Umbilical cord (tissue), 1 donor: ENCODE measurements at regions not wholly inside any gene's neighbourhood (a gene's known extent, or its start where the extent isn't known, plus 50 kb on each side); places are given as distances from the start of the nearest gene placed in this dataset.

ENCODE experiments used
- DNase-seq: peaks from one replicate; pipeline ENCODE4 v3.0.0-alpha.2; 2015; ENCODE audit warnings: low spot score

DNA sequence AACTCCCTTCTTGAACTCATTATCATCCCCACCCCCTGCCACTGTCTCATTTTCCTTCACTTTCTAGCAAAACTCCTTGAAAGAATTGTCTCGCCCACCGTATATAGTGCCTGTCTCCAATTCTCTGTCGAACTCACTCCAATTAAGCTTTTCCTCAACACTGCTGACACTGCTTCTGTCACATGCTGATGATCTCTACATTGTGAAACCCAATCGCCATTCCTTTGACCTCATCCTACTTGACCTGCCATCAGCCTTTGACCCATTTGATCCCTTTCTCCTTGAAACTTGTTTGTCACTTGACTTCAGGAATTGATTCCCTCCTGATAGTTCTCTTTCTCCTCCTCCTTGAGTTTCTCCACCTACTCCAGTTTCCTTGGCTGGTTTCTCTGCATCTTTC, 54.8 kb downstream of the CCDC71L start:
- DNase-seq, result no peak

DNA sequence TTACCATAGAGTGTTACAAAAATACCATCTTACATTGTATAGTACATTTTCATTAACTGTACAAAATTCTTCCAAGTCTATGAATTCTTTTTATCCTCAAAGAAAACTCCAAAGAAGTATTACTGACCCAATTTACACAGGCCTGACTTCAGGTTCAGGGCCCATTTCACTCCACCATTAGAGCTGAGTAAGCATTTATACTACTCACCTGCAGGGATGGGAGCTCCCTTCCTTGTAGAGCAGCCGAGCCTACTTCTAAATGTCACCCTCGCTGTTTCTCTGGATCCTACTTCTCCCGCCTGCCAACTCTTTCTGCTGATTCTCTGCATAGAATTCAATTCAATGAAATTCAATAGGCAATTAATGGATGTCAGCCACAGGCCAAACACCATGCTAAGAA, 56.0 kb downstream of the CCDC71L start:
- DNase-seq, result no peak

GRCh38 chr7:106604303-106604924, 56.5 kb downstream of the CCDC71L start:
- DNase-seq, result no peak

DNA sequence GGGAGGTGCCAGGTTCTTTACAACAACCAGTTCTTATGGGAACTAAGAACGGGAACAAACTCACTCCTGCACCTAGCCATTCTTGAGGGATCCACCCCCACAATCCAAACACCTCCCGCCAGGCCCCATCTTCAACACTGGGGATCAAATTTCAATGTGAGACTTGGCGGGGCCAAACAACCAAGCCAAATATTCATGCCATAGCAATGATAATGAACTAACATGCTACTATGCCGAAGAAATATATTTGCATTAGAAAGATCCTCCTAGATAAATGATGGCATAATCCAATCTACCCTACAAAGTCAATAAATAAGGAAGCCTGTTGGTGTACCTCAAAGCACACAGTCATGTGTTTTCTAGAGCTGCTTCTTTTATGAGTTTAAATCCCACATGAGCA, 57.6 kb downstream of the CCDC71L start:
- DNase-seq, result no peak

DNA sequence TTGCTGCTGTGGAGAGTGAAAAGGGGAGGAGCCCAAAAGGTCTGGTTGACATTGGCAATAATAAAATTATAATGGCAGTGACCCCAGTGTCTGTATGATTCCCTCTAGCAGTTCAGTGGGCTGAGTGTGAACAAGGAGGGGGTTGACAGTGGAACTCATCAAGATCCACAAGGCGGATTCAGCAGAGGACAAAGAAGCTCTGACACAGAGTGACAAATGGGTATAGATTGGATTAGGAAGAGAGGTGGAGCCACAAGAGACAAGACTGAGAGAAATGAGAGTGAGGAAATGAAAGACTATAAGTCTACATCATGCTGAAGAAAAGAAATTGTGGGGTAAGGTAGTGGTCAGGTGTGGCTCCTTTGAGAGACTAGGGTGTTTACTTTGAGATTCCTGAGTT, 58.9 kb downstream of the CCDC71L start:
- no peak for DNase-seq

- no peak for DNase-seq
Observed at GRCh38 chr7:106600569-106601373, 60.2 kb downstream of the CCDC71L start.

DNA sequence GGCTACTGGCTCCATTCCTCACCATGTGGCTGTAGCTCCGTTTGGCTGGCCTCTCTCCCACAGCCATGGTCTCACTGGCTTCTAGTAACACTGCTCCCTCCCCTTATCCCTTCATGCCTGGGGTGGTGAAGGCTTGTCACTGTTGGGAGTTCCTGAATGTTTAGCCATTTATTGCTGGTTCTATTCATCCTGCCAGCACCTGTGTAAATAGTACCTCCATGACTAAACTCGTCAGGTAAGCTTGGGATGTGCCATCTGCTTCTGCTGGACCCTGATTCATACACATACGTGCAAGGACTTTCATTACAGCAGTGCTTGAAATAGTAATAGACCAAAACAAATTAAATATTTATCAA, 61.6 kb downstream of the CCDC71L start:
- DNase-seq, result no peak

- DNase-seq, result peak; percentile 52
Observed at GRCh38 chr7:106598663-106599342, 62.2 kb downstream of the CCDC71L start.

DNA sequence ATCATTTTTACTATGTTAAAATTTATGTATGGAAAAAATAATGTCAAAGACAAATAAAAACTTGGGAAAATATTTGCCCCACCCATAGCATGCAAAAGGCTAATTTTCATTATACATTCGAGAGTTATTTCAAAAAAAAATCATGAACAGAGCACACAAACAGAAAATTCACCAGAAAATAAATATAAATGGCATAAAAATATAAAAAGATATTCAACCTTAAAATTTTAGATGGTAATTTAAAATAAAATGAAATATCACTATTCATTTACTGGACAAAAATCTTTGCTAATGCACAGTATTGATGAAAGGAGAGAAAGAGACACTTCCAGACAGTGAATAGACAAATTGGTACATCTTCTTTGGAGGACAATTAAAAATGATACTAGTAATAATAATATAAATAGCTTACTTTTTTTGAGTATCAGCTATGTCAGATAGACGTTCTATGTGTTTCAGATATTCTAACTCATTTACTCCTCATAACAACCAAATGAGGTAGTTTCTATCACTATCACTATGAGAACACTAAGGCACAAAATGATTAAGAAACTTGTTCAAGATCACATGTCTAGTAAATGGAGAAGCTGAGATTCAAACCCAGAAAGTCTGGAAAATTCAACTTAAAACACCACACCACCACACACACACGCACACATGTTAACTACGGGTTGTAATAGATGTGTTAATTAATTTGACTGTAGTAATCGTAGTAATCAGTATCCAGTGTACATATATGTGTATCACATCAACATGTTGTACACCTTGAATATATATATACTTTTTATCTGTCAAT, 63.0 kb downstream of the CCDC71L start:
- no peak for DNase-seq

GRCh38 chr7:106597014-106597413, 63.9 kb downstream of the CCDC71L start:
- DNase-seq, result no peak

DNA sequence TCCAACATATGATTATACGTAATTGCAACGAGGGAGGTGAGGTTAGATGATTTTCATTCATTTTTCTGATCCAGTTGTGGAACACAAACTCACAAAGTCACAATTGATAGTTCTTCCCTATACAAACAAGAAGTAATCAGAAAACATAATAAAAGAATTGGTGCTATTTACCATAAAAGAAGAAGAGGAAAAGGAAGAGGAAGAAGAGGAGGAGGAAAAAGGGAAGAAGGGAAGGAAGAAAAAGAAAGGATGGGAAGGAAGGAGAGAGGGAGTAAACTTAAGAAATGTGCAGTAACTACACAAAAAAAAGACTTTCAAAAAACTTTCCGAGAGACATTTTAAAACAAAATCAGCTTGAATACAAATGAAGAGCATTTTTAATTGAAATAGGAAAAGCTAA, 65.0 kb downstream of the CCDC71L start:
- no peak for DNase-seq

DNA sequence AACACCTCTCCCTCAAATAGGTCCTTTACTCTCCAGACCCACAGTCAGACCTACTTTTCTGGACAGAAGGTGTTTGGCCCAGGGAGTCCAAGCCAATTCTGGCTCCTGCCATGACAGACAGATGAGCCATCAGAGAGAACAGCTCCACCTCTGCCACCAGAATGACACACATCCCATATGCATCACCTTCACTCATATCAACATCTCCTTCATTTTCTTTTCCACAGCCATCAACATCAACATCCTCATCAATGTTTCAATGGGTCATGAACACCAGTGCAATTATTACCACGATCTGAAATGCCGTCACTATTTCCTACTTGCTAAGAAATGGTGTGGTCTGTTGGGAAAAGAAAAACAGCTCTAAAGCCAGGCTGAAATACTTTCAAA, 67.9 kb downstream of the CCDC71L start:
- no peak for DNase-seq

- DNase-seq, result no peak
Observed at GRCh38 chr7:106592282-106593027, 68.5 kb downstream of the CCDC71L start.

GRCh38 chr7:106591146-106591545, 69.8 kb downstream of the CCDC71L start:
- no peak for DNase-seq

GRCh38 chr7:106590209-106590816, 70.6 kb downstream of the CCDC71L start:
- DNase-seq, result peak; percentile 44

DNA sequence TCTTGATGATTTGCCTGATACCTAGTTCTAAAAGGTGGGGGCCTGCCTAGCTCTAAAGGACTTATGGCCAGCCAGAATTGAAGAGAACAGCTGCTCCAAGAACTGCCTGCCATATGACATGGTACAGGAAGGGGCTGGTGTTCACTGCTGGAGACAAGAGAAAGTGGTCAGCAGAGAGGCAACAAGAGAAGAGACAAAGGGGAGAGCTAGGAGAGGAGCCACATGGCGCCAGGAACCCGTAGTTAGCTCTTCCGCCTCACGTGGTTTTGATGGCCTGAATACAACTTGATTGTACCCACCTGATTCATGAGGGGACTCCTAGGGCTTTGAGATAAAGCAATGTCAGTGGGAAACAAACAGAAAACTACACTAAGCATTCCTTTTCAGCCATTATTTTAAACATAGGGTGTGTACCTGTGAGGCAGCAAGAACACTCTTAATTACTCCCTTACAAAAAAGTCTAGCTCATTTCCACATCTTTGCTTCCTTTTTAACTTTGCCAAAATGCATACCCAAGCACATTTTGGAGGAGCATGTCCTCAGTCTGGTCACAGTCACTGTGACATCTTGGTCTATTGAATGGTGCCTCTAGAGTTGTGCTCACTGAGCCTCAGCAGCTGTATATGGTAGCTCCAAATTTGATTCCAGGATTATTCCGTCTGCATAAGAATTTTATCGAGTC, 71.6 kb downstream of the CCDC71L start:
- DNase-seq, result no peak

DNA sequence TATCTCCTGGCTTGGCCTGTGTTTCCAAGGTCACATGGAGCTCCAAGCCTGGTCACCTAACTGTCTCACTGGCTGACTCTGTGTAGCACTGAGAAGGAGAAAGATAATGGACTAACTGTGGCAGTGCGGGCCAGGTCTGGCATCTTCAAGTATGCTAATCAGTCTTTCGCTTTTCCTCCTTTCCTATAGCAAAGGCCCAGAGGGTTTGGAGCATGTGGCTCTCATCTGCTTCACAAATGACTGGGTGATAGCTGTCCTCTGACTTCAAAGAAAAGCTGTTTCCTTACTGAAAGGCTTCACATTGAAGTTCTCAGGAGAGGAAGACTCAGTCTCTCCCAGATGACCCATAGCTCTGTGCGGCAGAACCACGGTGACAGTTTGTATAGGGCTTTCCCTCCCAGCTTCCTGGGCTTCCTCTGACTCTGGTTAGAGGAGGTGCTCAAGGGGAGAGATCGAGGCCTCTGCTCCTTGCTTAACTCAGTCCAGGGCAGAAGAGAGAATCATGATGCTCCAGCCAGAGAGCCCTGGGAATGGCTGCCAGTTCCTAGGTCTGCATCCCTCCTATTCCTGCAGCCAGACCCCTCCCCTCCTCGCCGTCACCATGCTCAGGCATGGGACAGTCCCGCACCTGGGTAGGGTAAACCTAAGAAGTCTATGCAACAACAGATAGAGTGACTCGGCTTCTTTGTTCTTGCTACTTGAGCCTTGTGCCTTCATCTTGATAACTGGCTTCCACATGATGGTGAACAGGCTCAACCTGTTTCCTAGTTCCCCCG, 72.3 kb downstream of the CCDC71L start:
- no peak for DNase-seq

GRCh38 chr7:106584914-106585759, 75.8 kb downstream of the CCDC71L start:
- no peak for DNase-seq
